ENCODE measurements at regions not wholly inside any gene's neighbourhood (a gene's known extent, or its start where the extent isn't known, plus 50 kb on each side); places are given as distances from the start of the nearest gene placed in this dataset.

DNA sequence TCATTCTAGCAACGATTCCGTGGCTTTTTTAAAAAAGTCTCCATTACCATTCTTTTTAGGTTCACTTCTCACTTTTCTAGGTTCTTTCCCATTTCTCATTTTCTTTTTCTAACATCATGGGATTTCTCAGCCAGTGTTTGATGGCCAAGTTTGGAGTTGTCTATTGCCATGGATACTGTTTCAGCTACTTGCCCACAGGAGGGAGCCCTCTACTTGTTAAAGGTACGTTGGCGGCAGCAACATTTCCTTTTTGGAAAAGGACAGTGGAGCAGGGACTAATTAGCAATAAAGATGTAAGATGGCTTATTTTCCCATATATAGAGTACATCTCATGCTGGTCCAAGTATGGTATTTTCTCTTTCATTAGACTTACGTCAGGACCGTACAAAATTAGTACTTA, 2257.5 kb upstream of the C9orf72 start:
- DNase-seq (ENCODE audit: low spot score): peak; percentile 11

- DNase-seq (ENCODE audit: low spot score): no peak
These were observed 2265.3 kb upstream of the C9orf72 start for GRCh38 chr9:29838491-29839020.

DNA sequence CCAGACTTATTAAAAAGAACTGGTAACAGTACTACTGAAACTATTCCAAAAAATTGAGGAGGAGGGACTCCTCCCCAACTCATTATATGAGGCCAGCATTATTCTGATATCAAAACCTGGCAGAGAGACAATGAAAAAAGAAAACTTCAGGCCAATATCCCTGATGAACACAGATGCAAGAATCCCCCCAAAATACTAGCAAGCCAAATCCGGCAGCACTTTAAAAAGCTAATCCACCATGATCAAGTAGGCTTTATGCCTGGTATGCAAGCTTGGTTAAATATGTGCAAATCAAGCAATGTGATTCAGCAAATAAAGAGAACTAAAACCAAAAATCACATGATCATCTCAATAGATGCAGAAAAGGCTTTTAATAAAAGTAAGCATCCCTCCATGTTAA, 2271.0 kb upstream of the C9orf72 start:
- DNase-seq (ENCODE audit: low spot score): no peak

GRCh38 chr9:29850664-29851063, 2277.4 kb upstream of the C9orf72 start:
- no peak for DNase-seq (ENCODE audit: low spot score)

DNA sequence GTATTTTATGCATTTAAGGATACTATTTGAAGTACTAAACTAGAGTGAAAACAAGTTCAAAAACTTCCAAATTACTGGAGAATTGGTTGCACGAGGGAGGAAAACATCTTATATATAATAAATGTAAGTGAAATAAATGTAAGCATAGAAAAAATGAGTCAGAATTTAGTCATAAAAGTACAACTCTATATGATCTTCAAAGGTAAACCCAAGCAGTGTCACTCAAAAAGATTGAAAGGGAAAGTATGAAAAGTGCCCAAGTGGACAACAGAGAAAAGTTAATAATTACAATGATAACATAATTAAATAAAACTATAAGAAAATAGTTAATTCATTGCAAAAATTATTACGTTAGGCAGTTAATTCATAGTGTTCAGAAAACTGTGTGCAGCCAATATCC, 2288.5 kb upstream of the C9orf72 start:
- DNase-seq (ENCODE audit: low spot score): no peak

- no peak for DNase-seq (ENCODE audit: low spot score)
These were observed 2292.6 kb upstream of the C9orf72 start for GRCh38 chr9:29865764-29866313.

DNA sequence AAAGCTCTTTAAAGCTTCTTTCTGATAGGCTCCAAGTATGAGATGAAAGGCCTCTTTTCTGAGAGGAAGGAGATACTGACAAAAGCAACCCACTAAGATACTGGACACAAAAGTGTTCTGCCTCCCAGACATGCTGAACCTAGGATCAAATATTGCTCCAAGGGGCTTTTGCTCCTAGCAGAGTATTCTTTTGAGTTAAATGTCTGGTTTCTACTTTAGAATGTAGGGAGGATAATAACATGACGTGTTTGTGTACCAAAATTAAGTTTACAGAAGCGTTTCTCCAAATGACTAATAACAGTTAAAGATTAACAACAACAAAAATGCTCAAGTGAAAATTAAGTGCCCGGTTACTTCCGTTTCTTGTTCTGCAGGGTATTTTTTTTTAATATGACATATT, 2293.3 kb upstream of the C9orf72 start:
- DNase-seq (ENCODE audit: low spot score): no peak

DNA sequence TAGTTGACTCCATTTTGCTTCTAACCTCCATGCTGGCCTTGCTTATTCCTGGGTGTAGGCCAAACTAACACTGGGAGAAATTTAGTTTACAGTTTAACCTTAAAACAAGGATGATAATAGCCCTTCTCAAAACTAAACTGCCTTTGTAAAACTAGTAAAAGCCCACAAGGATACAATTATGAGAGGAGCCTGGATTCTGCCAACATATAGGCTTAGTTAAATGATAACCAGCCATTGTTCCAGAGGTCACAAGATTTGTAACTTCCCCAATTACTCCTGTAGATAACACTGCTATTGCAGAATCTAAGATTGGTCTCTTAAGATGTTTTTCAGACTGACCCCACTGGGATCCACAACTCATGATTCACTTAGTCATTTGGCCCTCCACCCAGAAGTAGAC, 2300.3 kb upstream of the C9orf72 start:
- no peak for DNase-seq (ENCODE audit: low spot score)

- no peak for DNase-seq (ENCODE audit: low spot score)
These were observed 2302.3 kb upstream of the C9orf72 start for GRCh38 chr9:29875547-29875946.

DNA sequence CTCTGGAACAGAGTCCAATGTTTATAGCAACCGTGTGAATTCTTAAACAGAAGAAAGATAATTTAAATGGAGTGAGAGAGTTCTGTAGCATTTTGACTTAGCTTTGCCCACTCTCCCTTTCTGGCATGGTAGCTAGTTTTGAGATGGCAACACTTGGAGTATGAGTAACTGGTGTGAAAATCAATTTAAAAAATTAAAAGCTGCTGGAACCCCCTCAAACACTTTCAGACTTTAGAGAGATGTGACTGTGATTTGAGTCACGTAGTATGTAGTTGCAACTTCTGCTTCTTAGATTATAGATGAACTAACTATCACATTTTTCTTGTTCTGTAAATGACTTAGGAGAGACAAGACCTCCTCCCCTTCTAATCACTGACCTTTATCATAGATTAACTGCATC, 2309.5 kb upstream of the C9orf72 start:
- DNase-seq (ENCODE audit: low spot score): no peak

DNA sequence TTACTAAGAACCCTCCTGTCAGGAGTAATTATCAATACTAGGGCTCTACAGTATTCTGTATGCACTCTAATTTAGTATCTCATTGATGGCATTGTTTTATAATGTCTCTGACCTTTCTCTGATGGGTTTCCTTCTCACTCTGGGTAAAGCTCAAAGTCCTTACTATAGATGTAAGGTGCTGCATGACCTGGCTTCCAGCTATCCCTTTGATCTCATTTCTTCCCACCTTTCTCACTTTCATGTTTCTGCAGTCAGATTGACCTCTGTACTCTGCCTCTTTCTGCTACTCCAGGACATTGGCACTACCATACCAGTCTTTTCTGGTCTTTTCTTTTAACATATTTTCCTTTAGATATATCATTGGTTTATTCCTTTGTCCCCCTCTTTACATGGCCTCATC, 2332.8 kb upstream of the C9orf72 start:
- DNase-seq (ENCODE audit: low spot score): peak; percentile 16

GRCh38 chr9:29928072-29928471, 2354.8 kb upstream of the C9orf72 start:
- DNase-seq (ENCODE audit: low spot score): no peak

- no peak for DNase-seq (ENCODE audit: low spot score)
These were observed 2366.3 kb upstream of the C9orf72 start for GRCh38 chr9:29939559-29939958.

GRCh38 chr9:29945012-29945411, 2371.7 kb upstream of the C9orf72 start:
- DNase-seq (ENCODE audit: low spot score): no peak

DNA sequence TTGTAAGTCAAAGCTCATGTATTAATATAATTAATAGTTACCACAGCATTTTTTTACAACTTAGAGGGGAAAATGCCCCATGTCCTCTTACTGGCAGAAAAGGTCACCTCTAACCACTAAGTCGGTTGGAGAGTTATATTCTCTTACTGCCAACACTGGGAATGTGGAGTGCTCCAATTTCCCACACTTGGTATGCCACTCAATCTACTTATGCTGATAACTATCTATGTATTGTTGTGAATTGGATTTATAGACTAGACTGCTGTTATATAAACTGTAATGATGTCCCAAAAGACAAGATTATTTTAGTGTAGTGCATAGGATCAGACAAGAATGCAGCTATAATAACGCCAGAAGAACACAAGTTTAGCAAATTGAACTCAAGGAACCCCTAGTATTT, 2385.2 kb upstream of the C9orf72 start:
- no peak for DNase-seq (ENCODE audit: low spot score)

DNA sequence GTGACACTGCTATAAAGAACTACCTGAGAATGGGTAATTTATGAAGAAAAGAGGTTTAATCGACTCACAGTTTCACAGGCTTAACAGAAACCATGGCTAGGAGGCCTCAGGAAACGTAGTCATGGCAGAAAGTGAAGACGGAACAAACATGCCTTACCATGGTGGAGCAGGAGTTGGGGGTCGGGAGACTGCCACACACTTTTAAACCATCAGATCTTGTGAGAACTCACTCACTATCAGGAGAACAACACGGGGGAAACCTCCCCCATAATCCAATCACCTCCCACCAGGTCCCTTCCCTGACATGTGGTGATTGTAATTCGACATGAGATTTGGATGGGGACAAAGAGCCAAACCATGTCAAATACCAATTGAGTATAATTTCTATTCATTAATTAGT, 2392.6 kb upstream of the C9orf72 start:
- no peak for DNase-seq (ENCODE audit: low spot score)

DNA sequence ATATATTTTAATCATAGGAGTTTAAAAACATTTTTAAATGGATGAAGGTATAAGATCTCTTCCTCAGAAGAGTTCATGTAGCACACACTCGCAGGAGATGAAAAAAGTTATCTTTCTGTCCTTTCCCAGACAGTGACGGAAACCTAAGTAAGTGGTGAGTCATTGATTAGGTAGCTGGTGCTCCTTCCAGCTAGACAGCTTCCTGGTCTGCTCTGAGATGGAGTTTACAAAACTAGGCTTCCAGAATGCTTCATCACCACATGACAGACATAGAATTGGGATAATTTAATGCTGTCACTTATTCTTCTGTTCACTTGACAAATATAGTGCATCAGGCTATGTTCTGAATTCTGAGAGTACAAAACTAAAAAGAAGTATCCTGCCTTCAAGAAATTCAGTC, 2393.0 kb upstream of the C9orf72 start:
- DNase-seq (ENCODE audit: low spot score): no peak

DNA sequence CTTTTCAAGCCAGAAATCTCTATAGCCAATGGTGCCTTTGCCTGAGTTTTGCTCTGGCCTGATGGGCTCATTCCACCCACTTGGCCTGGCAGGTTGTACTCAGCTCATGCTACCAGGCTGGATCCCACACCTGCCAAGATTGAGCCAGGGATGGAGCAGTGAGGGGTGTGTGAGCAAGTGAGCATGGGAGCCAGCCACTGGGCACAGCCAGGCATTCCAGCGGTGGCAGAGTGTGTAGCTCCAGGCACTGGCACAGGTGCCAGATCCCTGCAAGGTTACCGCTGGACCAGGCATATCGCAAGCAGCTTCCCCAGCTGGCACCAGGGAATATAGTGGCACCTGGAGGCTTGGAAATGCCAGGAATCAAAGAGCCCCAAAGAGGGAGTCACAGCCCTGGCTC, 2395.6 kb upstream of the C9orf72 start:
- no peak for DNase-seq (ENCODE audit: low spot score)

- no peak for DNase-seq (ENCODE audit: low spot score)
These were observed 2396.1 kb upstream of the C9orf72 start for GRCh38 chr9:29969408-29969807.

GRCh38 chr9:29969856-29970647, 2396.8 kb upstream of the C9orf72 start:
- no peak for DNase-seq (ENCODE audit: low spot score)

DNA sequence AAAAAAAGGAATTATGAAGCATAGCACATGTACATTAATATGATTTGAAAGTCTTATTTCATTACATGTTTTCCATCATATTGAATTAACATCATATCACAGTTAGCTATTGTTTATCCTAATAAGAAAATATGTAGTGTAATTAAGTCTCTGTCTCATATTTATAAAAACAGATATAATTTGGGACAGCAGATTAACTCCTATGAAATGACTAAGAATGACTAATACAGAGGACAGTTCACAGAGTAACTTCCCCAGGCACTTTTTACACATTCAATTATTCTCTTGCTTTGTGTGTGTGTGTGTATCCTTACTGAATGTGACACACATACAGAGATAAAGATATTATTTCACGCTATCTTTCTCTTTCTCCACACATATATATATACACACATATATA, 2400.9 kb upstream of the C9orf72 start:
- DNase-seq (ENCODE audit: low spot score): no peak

- DNase-seq (ENCODE audit: low spot score): no peak
These were observed 2403.7 kb upstream of the C9orf72 start for GRCh38 chr9:29976981-29977380.

DNA sequence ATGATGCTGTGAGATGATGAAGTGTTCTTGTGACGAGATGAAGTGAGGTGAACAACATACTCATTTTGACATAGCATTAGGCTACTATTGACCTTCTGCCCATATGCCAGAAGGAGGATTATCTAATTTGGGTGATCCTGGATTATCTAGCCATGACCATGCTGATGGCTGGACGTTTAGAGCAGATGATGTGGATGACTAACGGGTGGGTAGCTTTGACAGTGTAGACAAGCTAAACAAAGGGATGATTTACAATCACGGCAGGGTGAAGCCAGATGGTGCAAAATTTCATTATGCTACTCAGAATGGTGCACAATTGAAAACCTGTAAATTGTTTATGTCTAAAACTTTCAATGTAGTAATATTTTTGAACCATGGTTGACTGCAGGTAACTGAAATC, 2403.4 kb upstream of the ACO1 start:
- DNase-seq (ENCODE audit: low spot score): no peak

DNA sequence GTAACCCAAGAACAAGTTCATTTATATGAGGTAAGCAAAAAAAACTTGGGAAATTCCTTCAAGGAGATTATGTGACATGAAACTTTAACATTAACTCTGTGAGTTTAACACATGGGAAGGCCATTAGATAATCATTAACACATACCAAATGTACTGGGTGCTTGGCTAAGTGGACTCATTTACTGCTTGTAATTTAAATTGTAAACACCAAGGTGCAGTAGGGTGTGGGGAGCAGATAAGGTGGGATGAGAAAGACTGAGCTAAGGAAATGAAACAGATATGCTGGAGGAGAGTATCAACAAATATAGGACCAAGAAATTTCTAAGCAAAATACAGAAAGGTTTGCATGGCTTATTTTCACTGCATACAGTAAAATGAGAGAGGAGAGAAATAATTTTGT, 2384.8 kb upstream of the ACO1 start:
- no peak for DNase-seq (ENCODE audit: low spot score)

Measured in LoVo (cell line).